HCT116 (cell line): ENCODE measurements at regions not wholly inside any gene's neighbourhood (a gene's known extent, or its start where the extent isn't known, plus 50 kb on each side); places are given as distances from the start of the nearest gene placed in this dataset.

Source experiments
- ATAC-seq: fragments of 200-7000 bp; cut with Tn5 transposase; 2 replicates; pipeline ENCODE4 v1.9.1; 2020; ENCODE audit warnings: mild to moderate bottlenecking, moderate library complexity
- BruUV-seq: library from RNA; stranded (reverse); fragments of 400-500 nt; replicated peaks from 2 replicates; lab custom pipeline; 2021; lab: Mats Ljungman, UMichigan
- CTCF ChIA-PET: fragments of 300-600 bp; sonication (Branson Sonifier 250); formaldehyde crosslinking; loops from one replicate; lab custom pipeline; 2021; ENCODE audit warnings: antibody characterized with exemption; lab: Charles Lee
- POLR2A ChIA-PET: fragments of 300-600, 350-600 bp; sonication (Branson Sonifier 250); formaldehyde crosslinking; loops from one replicate; lab custom pipeline; 2021; ENCODE audit warnings: antibody characterized with exemption; lab: Charles Lee
- RAD21 ChIA-PET, 2 experiments: fragments of 300-600 bp; sonication (Branson Sonifier 250); formaldehyde crosslinking; loops; one replicate each; lab custom pipeline; 2023; ENCODE audit warnings: low total read pairs in 2 of 2; ENCODE audit not compliant: uncharacterized antibody in 2 of 2, unreplicated experiment in 2 of 2, low non-redundant PET in 1 of 2; lab: Charles Lee
- DNase-seq: peaks from one replicate; pipeline ENCODE4 v3.0.0-alpha.2; 2010; ENCODE audit warnings: low read depth, low spot score
- H2AFZ ChIP-seq: fragments of 200-600 bp; shearing (Covaris generic), sonication (generic); 2 replicates; pipeline ENCODE4 v1.6.1; 2017; ENCODE audit warnings: low read depth, mixed run types, mixed read lengths, antibody characterized with exemption, low read length; ENCODE audit not compliant: poor library complexity, severe bottlenecking
- H3K27ac ChIP-seq: 2 replicates; pipeline ENCODE4 v1.5.1; 2012; ENCODE audit warnings: low read depth, low read length
- H3K27me3 ChIP-seq: fragments of 200-600 bp; sonication (generic); 2 replicates; pipeline ENCODE4 v1.6.1; 2016; ENCODE audit warnings: mixed run types, low read length, mixed read lengths; ENCODE audit not compliant: insufficient read depth
- H3K36me3 ChIP-seq, 2 experiments: fragments of 200-500 bp in 1 of 2; fragments of 200-600 bp in 1 of 2; sonication (Bioruptor generic) in 1 of 2; sonication (generic) in 1 of 2; 2 replicates each; pipeline versions ENCODE4 v1.5.1 to v1.6.1; 2014 to 2016; ENCODE audit warnings: low read length in 2 of 2, inconsistent platforms in 1 of 2, mixed read lengths in 1 of 2, mixed run types in 1 of 2; ENCODE audit not compliant: insufficient read depth in 2 of 2, control insufficient read depth in 1 of 2
- H3K4me1 ChIP-seq, 2 experiments: fragments of 200-600 bp in 1 of 2; sonication (generic) in 1 of 2; 2 replicates each; pipeline versions ENCODE4 v1.5.1 to v1.6.1; 2012 to 2017; ENCODE audit warnings: low read length in 2 of 2, inconsistent platforms in 1 of 2, mild to moderate bottlenecking in 1 of 2, mixed read lengths in 1 of 2, mixed run types in 1 of 2, moderate library complexity in 1 of 2; ENCODE audit not compliant: insufficient read depth in 2 of 2, control insufficient read depth in 1 of 2
- H3K4me2 ChIP-seq: fragments of 200-600 bp; sonication (generic); 2 replicates; pipeline ENCODE4 v1.6.1; 2017; ENCODE audit warnings: mixed run types, low read length, mixed read lengths
- H3K4me3 ChIP-seq, 2 experiments: fragments of 200-600 bp in 1 of 2; sonication (generic) in 1 of 2; replicated peaks in 1 of 2; 2 replicates each; pipeline ENCODE4 v1.5.1; 2011 to 2016; ENCODE audit warnings: low read length in 2 of 2, control low read depth in 1 of 2, low read depth in 1 of 2, mild to moderate bottlenecking in 1 of 2, mixed read lengths in 1 of 2, mixed run types in 1 of 2
- H3K79me2 ChIP-seq: fragments of 200-600 bp; sonication (generic); 2 replicates; pipeline ENCODE4 v1.6.1; 2017; ENCODE audit warnings: mild to moderate bottlenecking, mixed run types, low read length, moderate library complexity, mixed read lengths; ENCODE audit not compliant: insufficient read depth
- H3K9ac ChIP-seq: fragments of 200-600 bp; sonication (generic); 2 replicates; pipeline ENCODE4 v1.6.1; 2016; ENCODE audit warnings: low read length, mixed read lengths
- H3K9me2 ChIP-seq: fragments of 200-600 bp; sonication (generic), shearing (Covaris generic); 2 replicates; pipeline ENCODE4 v1.6.1; 2017; ENCODE audit warnings: mixed run types, mild to moderate bottlenecking, moderate library complexity; ENCODE audit not compliant: insufficient read depth
- H3K9me3 ChIP-seq, 2 experiments: fragments of 200-500 bp in 1 of 2; fragments of 200-600 bp in 1 of 2; sonication (Bioruptor generic) in 1 of 2; sonication (generic) in 1 of 2; 2 replicates each; pipeline ENCODE4 v1.6.1; 2014 to 2017; ENCODE audit warnings: low read length in 2 of 2, mixed read lengths in 2 of 2, inconsistent platforms in 1 of 2, low read depth in 1 of 2, mild to moderate bottlenecking in 1 of 2, mixed run types in 1 of 2, moderate library complexity in 1 of 2; ENCODE audit not compliant: control insufficient read depth in 1 of 2, insufficient read depth in 1 of 2
- H4K20me1 ChIP-seq: fragments of 200-600 bp; sonication (generic), shearing (Covaris generic); 2 replicates; pipeline ENCODE4 v1.6.1; 2017; ENCODE audit warnings: mixed run types, mild to moderate bottlenecking, moderate library complexity; ENCODE audit not compliant: insufficient read depth
- ATF3 ChIP-seq: IDR thresholded peaks from 2 replicates; pipeline ENCODE4 v1.6.1; 2012
- CBX3 ChIP-seq: IDR thresholded peaks from 2 replicates; pipeline ENCODE4 v1.6.1; 2012; ENCODE audit warnings: low read depth
- CEBPB ChIP-seq: IDR thresholded peaks from 2 replicates; pipeline ENCODE4 v1.6.1; 2012; ENCODE audit warnings: low read depth
- EGR1 ChIP-seq: IDR thresholded peaks from 2 replicates; pipeline ENCODE4 v1.6.1; 2012; ENCODE audit warnings: low read depth
- EZH2 ChIP-seq: fragments of 200-600 bp; sonication (generic); IDR thresholded peaks from 2 replicates; pipeline ENCODE4 v1.6.1; 2017; ENCODE audit warnings: antibody characterized with exemption, mixed run types
- MAX ChIP-seq: IDR thresholded peaks from 2 replicates; pipeline ENCODE4 v1.6.1; 2012
- POLR2A ChIP-seq: IDR thresholded peaks from 2 replicates; pipeline ENCODE4 v1.7.0; 2011; ENCODE audit warnings: borderline replicate concordance; ENCODE audit not compliant: insufficient read depth, insufficient read length; ENCODE audit errors: extremely low read depth
- RAD21 ChIP-seq: IDR thresholded peaks from 2 replicates; pipeline ENCODE4 v1.6.1; 2012; ENCODE audit warnings: low read depth, mild to moderate bottlenecking
- SIN3A ChIP-seq: IDR thresholded peaks from 2 replicates; pipeline ENCODE4 v1.6.1; 2012; ENCODE audit warnings: low read depth
- SP1 ChIP-seq: IDR thresholded peaks from 2 replicates; pipeline ENCODE4 v1.6.1; 2012; ENCODE audit warnings: low read depth
- SRF ChIP-seq: IDR thresholded peaks from 2 replicates; pipeline ENCODE4 v1.6.1; 2012; ENCODE audit warnings: low read depth
- YY1 ChIP-seq: IDR thresholded peaks from 2 replicates; pipeline ENCODE4 v1.6.1; 2011; ENCODE audit warnings: low read length, low read depth, moderate library complexity, mild to moderate bottlenecking; ENCODE audit not compliant: insufficient replicate concordance; ENCODE audit errors: extremely low read depth
- intact Hi-C: fragments of 100-400 bp; cut with micrococcal nuclease; formaldehyde crosslinking; loops from 2 replicates; pipeline ENCODE4 v1.10.0; 2022
- TF ChIP-seq, protein P1 (sequence below): IDR thresholded peaks from 2 replicates; pipeline ENCODE4 v1.6.1; 2011; ENCODE audit warnings: mild to moderate bottlenecking, low read length, moderate library complexity; ENCODE audit not compliant: insufficient replicate concordance; ENCODE audit errors: extremely low read depth
- TF ChIP-seq, protein P2 (sequence below): IDR thresholded peaks from 2 replicates; pipeline ENCODE4 v1.6.1; 2012; ENCODE audit warnings: low read depth

DNA sequence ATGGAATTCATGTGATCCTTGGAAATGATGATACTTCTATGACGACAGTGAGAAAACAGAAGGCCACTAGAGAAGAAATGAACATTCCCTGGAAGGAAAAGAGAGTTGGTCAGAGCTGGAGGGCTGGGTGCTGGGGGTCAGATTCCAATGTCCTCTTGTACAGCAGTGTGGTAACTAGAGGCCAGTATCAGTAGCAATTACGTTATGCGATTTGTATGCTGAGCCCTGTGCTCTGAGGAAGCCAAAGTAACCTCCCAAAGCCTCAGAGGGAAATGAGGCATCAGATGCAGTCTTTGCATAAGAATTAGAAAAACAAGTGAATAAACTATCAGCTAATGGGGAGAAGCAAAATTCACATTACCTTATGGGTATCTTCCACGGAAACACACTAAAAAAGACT is 65.5 kb upstream of the SLC4A11 start:
- DNase-seq (no peak), ATAC-seq (no peak)
- Histone ChIP-seq H3K4me1 (no peaks in the 10 kb centered on the region), H3K9ac (no peak overlapping the region), H3K27me3 (no peaks in the 10 kb centered on the region), H3K9me3 (no peaks in the 10 kb centered on the region), H4K20me1 (no peaks in the 10 kb centered on the region), H3K79me2 (no peaks in the 10 kb centered on the region), H3K36me3 (peaks cover 0 to 7% of the 10 kb centered on the region in 2 experiments; a peak in 1 of 4 replicates), H3K4me2 (no peak overlapping the region), H2AFZ (no peak overlapping the region), H3K27ac (no peak overlapping the region), H3K4me3 (no peak overlapping the region), H3K9me2 (no peaks in the 10 kb centered on the region)
- TF ChIP-seq, protein P1, sequence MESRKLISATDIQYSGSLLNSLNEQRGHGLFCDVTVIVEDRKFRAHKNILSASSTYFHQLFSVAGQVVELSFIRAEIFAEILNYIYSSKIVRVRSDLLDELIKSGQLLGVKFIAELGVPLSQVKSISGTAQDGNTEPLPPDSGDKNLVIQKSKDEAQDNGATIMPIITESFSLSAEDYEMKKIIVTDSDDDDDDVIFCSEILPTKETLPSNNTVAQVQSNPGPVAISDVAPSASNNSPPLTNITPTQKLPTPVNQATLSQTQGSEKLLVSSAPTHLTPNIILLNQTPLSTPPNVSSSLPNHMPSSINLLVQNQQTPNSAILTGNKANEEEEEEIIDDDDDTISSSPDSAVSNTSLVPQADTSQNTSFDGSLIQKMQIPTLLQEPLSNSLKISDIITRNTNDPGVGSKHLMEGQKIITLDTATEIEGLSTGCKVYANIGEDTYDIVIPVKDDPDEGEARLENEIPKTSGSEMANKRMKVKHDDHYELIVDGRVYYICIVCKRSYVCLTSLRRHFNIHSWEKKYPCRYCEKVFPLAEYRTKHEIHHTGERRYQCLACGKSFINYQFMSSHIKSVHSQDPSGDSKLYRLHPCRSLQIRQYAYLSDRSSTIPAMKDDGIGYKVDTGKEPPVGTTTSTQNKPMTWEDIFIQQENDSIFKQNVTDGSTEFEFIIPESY, result no peak
- no peak for TF ChIP-seq SRF
- no peak for TF ChIP-seq YY1
- TF ChIP-seq RAD21, result no peak
- TF ChIP-seq EZH2, result no peak
- TF ChIP-seq CBX3, result no peak
- no peak for TF ChIP-seq SIN3A
- TF ChIP-seq ATF3, result no peak
- TF ChIP-seq SP1, result no peak
- TF ChIP-seq POLR2A, result no peak
- TF ChIP-seq, protein P2, sequence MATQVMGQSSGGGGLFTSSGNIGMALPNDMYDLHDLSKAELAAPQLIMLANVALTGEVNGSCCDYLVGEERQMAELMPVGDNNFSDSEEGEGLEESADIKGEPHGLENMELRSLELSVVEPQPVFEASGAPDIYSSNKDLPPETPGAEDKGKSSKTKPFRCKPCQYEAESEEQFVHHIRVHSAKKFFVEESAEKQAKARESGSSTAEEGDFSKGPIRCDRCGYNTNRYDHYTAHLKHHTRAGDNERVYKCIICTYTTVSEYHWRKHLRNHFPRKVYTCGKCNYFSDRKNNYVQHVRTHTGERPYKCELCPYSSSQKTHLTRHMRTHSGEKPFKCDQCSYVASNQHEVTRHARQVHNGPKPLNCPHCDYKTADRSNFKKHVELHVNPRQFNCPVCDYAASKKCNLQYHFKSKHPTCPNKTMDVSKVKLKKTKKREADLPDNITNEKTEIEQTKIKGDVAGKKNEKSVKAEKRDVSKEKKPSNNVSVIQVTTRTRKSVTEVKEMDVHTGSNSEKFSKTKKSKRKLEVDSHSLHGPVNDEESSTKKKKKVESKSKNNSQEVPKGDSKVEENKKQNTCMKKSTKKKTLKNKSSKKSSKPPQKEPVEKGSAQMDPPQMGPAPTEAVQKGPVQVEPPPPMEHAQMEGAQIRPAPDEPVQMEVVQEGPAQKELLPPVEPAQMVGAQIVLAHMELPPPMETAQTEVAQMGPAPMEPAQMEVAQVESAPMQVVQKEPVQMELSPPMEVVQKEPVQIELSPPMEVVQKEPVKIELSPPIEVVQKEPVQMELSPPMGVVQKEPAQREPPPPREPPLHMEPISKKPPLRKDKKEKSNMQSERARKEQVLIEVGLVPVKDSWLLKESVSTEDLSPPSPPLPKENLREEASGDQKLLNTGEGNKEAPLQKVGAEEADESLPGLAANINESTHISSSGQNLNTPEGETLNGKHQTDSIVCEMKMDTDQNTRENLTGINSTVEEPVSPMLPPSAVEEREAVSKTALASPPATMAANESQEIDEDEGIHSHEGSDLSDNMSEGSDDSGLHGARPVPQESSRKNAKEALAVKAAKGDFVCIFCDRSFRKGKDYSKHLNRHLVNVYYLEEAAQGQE, result no peak
- no peak for TF ChIP-seq EGR1
- no peak for TF ChIP-seq MAX
- TF ChIP-seq CEBPB, result no peak
- intact Hi-C loops, result no loop called here
- POLR2A ChIA-PET, result no interaction called here
- CTCF ChIA-PET, result interaction anchor here (1.5 kb wide), 1 partner anchor 12 kb away, joined by 4 read pairs; no protein-coding TSS in a partner anchor
- RAD21 ChIA-PET, result no interaction called here
- BruUV-seq, result no TSS peak
